Islet of Langerhans (tissue), 1 donor: ENCODE measurements at regions not wholly inside any gene's neighbourhood (a gene's known extent, or its start where the extent isn't known, plus 50 kb on each side); places are given as distances from the start of the nearest gene placed in this dataset.
"Not testable (repeated sequence)": the region's sequence is repeated elsewhere in the genome, so short reads cannot be mapped to it uniquely, and the experiment has no call there.

Experiments used
- FAIRE-seq: peaks from one replicate; lab custom pipeline; 2011; peaks lifted over from hg19 to GRCh38; lab: Jason Lieb, UNC

DNA sequence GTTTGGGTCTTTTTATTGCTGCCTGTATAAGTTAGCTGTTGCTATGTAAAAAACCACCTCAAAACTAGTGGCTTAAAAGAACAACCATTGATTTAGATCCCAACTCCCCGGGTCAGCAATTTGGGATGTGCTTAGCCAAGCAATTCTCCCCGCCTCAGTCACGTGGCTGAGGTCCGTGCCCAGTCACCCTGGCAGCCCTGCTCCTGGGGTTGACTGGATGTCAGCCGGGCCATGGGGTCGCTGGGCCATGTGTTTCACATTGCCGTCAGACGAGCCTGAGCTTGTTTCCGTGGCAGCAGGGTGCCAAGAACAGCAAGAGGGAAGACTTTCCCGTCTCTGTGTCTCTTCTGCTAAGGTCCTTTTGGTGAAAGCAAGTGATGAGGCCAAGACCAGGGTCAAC is 345.7 kb upstream of the FAT1 start:
- FAIRE-seq: no peak

DNA sequence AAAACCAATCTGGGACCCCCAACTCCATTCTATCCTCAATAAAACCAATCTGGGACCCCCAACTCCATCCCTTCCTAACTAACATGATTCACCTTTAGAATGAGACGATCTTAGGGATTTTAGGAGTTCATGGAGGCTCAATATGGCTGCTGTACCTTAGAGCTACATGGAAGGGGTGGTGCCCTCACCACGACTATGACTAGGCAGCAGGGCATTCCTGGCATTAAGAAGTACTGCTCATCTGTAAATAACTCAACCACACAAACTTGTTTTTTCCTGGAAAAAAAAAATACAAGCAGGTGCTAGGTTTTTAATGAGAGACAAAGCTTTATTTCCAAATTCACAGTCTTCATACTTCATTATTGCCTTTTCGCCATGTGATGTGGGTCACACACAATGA is 346.5 kb upstream of the FAT1 start:
- FAIRE-seq: no peak

DNA sequence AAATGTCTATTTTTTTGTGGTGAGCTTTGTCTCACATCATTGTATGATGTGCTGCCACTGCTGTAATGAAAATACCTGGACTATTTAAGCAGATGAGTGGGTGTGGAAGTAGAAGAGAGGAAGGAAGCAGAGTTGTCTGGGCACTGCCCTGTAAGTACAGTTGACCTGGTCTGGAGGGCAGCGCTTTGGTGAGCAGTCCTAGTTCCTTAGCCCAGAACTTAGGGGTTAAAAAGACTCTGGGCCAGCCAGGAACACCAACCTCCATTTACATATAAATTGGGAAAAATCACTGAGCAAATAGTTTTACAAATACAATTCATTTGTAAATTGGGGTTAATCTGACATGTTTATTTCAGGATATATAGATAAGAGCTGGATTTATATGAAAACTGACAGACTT is 347.1 kb upstream of the FAT1 start:
- FAIRE-seq: no peak

GRCh38 chr4:187071946-187072600 is 348.4 kb upstream of the FAT1 start:
- no peak for FAIRE-seq

GRCh38 chr4:187073820-187074219 is 350.2 kb upstream of the FAT1 start:
- FAIRE-seq: no peak

GRCh38 chr4:187075514-187075913 is 351.9 kb upstream of the FAT1 start:
- no peak for FAIRE-seq

DNA sequence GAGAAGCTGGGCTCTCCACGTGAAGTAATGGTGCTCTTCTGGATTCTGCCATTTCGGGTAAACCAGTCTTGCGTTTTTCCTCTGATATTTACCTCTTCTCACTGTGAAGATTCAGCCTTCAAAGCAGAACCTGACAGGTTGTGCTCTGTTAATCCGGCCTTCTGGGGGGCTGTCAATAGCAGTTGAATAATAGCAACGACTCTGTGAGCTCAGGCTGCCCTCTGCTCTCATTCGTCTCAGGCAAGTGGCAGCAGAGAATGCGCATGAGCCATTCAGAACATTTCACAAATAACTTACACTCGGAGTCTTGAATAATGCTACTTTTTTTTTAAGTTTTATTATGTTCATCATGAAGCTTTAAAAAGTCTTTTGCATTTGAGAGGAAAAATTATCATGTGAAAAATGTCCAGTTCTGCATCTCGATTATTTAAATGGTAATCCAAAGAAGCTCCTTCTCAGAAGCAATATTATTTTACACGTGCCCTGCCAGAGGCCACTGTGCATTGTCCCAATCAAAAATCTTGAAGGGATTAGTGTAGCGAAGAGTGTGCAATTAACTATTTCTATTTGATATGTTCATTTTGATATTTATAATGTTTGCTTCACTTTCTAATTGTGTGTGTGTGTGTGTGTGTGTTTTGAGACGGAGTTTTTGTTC is 354.2 kb upstream of the FAT1 start:
- FAIRE-seq: no peak

GRCh38 chr4:187084701-187085100 is 361.0 kb upstream of the FAT1 start:
- no peak for FAIRE-seq

- no peak for FAIRE-seq
Observed at GRCh38 chr4:187085339-187085738, 361.7 kb upstream of the FAT1 start.

DNA sequence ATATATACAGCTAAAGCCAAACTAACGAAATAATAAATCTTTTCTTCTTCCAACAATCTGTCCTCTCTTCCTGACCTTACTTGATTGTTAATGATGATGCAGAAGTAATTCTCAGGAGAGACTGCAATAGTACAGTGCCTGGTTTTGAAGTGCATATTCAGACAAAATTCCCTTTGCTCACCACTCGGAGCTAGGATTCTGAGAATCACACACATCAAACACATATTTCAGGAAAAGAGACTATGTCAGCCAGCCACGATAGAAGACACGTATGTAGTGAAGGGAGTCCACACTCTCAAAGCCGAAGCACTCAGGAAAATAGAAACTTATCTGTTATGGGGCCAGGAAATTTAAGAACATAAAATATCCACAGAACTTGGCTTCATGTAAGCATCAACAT is 362.5 kb upstream of the FAT1 start:
- no peak for FAIRE-seq

DNA sequence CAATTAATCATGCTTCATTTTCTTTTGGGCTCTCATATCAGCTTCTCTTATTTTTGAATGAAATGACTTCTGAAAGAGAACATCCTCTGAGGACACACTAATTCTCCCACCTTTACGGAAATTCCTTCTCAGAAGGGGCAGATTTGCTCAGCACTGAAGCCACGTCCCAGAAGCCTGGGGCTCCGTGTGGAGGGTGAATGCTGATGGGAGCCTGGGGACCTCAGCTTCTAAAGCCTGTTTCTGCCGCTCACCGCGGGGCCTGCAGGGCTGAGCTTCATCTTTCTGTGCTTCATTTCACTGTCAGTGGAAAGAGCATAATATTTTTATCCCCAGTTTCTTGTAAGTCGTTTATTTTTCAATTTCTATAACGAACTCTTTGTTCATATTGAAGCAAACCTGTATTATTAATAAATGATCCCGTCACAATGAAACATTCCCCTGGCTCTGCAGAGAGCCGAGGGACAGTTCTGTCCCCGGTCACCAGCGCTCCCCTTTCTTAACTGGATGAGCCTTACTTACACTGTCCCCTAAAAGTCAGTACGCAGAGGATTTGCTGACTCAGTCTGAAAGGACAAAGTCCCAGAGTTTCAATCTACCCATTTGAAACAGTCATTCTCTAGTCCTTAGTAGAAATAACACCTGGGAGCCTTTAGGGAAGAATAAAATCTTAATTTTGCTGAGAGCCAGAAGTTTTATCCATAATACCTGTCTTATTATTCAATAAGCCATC is 364.6 kb upstream of the FAT1 start:
- no peak for FAIRE-seq

DNA sequence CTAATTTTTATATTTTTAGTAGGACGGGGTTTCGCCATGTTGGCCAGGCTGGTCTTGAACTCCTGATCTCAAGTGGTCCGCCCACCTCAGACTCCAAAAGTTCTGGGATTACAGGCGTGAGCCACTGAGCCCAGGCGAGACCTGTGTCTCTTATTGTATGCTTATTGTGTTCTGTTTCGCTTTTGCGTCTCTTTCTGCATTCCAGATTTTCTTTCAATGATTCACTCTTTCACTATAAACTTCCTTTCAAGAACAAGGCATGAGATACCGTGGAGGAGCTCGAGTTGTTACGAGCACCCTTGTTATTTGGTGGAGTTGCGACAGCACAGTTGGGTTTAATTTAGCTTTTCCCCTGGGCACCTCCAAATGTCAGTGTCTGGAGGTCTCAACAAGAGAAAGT is 366.7 kb upstream of the FAT1 start:
- no peak for FAIRE-seq

DNA sequence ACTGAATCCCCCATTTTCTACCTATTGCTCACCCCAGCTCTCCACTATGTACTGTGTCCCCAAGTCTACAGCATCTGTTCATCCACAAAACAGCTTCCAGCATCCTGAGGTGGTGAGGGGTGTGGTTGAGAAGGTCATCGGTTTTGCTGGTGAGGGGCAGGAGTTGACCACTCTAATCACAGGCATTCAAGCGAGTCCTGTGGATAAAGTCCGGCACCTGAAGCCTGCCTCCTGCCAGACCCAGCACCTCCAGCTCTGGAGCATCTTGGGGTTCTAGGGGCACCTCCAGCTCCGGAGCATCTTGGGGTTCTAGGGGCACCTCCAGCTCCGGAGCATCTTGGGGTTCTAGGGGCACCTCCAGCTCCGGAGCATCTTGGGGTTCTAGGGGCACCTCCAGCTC is 367.2 kb upstream of the FAT1 start:
- FAIRE-seq: not testable (repeated sequence)

DNA sequence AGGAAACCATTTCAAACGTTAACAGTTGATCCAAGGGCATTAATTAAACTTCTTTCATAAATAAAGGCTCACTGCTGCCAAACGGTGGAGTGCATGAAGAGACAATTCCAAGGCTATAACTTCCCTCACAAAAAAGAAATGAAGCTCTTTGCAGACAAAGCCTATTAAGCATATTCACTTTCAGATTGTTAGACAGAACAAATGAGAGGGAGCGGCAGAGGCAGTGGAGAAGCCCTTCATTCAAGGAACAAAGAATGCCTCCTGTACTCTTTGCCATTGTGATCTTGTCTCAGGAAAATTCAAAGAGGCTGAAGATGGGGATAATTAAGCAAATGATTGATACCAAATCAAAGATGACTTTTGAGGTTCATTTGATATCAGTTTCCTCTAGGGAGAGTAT is 370.5 kb upstream of the FAT1 start:
- FAIRE-seq: no peak

- no peak for FAIRE-seq
Observed at GRCh38 chr4:187098429-187098828, 374.8 kb upstream of the FAT1 start.

GRCh38 chr4:187103351-187103750 is 379.7 kb upstream of the FAT1 start:
- no peak for FAIRE-seq

GRCh38 chr4:187108845-187109244 is 385.2 kb upstream of the FAT1 start:
- peak; percentile 33 for FAIRE-seq

GRCh38 chr4:187109636-187110035 is 386.0 kb upstream of the FAT1 start:
- FAIRE-seq: no peak

GRCh38 chr4:187118166-187118565 is 394.5 kb upstream of the FAT1 start:
- no peak for FAIRE-seq

GRCh38 chr4:187118602-187119120 is 395.0 kb upstream of the FAT1 start:
- FAIRE-seq: no peak

- FAIRE-seq: peak; percentile 17
Observed at GRCh38 chr4:187124331-187124730, 400.7 kb upstream of the FAT1 start.

GRCh38 chr4:187125062-187125461 is 401.4 kb upstream of the FAT1 start:
- no peak for FAIRE-seq

DNA sequence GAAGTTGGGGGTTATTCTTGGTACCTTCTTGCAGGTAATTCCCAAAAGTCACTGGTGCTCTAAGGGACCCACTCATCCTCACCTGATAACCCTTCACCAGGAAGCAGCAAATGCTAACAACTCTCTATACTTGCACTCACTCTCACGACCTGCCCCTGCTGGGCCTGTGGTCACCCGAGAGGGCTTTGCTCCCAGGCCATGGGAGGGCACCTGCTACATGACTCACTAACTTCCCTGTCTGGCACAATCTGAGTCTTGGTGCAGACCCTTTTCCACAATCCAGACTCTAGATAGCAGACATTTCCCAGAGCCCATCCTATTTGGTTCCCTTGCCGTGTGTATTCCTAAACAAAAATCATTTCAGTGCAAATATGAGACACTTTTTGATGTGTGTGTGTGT is 403.8 kb upstream of the FAT1 start:
- FAIRE-seq: no peak
